T-helper 1 cell treated with Interleukin-12 subunit alpha and Interleukin-12 subunit beta and Interleukin-4 antibody, amounts not matched to agents 30 μg/mL and 1 μg/mL, for 36 hours (primary cell): ENCODE measurements at regions not wholly inside any gene's neighbourhood (a gene's known extent, or its start where the extent isn't known, plus 50 kb on each side); places are given as distances from the start of the nearest gene placed in this dataset.

Experiments
- H3K27ac Mint-ChIP-seq: one replicate; pipeline ENCODE4 v1.8.0; 2021; ENCODE audit warnings: mild to moderate bottlenecking, mixed read lengths
- H3K27me3 Mint-ChIP-seq: one replicate; pipeline ENCODE4 v1.8.0; 2021; ENCODE audit warnings: low read depth, mixed read lengths
- H3K36me3 Mint-ChIP-seq: one replicate; pipeline ENCODE4 v1.8.0; 2021; ENCODE audit warnings: low read depth, mixed read lengths
- H3K4me1 Mint-ChIP-seq: one replicate; pipeline ENCODE4 v1.8.0; 2021; ENCODE audit warnings: low read depth, mixed read lengths
- H3K4me3 Mint-ChIP-seq: one replicate; pipeline ENCODE4 v1.8.0; 2021; ENCODE audit warnings: mild to moderate bottlenecking, moderate library complexity, mixed read lengths
- H3K9me3 Mint-ChIP-seq: one replicate; pipeline ENCODE4 v1.8.0; 2021; ENCODE audit warnings: mixed read lengths

- Mint-ChIP-seq H3K4me3 (no peak overlapping the region), H3K4me1 (peaks cover 6% of the 10 kb centered on the region), H3K9me3 (no peaks in the 10 kb centered on the region), H3K27me3 (peaks cover 22% of the 10 kb centered on the region), H3K27ac (no peak overlapping the region), H3K36me3 (no peaks in the 10 kb centered on the region)
Observed at GRCh38 chr1:38536089-38536488, 323.5 kb downstream of the RRAGC start.

DNA sequence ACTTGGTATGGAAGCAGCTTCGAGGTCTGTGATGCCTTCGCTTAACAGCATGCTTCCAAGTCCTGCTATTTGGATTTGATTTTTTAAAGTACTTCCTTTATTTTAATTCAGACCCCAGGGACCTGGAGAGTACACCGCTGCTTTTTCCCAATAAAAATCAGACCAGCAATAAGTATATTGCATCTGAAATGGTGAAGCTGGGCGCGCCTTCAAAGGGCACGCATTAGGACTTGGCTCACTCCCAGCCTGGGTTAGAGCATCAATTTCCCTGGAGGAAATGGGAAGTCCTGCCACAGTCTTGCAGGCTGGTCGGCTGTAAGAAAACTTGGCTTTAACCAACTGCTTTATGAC is 325.1 kb downstream of the RRAGC start:
- Mint-ChIP-seq H3K27me3 (peaks cover 8% of the 10 kb centered on the region), H3K4me3 (no peak overlapping the region), H3K36me3 (no peaks in the 10 kb centered on the region), H3K27ac (no peak overlapping the region), H3K4me1 (peaks cover 6% of the 10 kb centered on the region), H3K9me3 (no peaks in the 10 kb centered on the region)

DNA sequence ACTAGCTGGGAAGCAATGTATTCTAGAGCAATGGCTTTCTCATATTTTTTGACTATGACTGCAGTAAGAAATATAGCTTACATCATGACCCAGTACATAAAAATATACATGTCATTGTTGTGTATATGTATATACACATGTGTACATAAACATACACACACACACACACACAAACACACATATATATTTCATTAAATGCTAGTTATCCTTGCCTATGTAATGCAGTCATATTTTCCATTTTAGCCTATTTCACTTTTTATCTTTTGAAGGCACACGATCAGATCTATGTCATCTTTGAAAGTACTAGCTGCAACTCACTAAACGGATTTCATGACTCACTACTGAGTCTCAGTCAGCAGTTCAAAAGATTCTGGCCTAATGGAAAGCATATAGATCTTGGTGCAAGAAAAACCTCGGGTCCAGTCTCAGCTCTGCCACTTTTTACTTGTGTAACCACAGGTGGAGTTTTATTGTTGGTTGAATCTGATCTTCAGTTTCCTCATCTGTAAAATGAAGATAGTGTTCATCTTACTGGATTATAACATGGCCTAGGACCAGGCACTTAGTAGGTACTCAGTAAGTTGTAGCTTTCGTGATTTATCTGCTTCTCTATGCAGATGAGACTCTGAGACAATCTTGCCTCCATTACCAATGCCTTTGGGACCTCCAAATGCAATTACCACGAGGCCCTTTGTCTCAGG is 325.6 kb downstream of the RRAGC start:
- peaks cover 6% of the 10 kb centered on the region for H3K4me1 Mint-ChIP-seq
- H3K27me3 Mint-ChIP-seq = peaks cover 7% of the 10 kb centered on the region
- H3K9me3 Mint-ChIP-seq = no peaks in the 10 kb centered on the region
- no peak overlapping the region for H3K4me3 Mint-ChIP-seq
- H3K36me3 Mint-ChIP-seq = no peaks in the 10 kb centered on the region
- H3K27ac Mint-ChIP-seq = no peak overlapping the region

GRCh38 chr1:38530957-38531356 is 328.6 kb downstream of the RRAGC start:
- Mint-ChIP-seq H3K9me3 (no peaks in the 10 kb centered on the region), H3K4me1 (peaks cover 20% of the 10 kb centered on the region), H3K27ac (no peak overlapping the region), H3K4me3 (no peak overlapping the region), H3K36me3 (no peaks in the 10 kb centered on the region), H3K27me3 (peaks cover 4% of the 10 kb centered on the region)

DNA sequence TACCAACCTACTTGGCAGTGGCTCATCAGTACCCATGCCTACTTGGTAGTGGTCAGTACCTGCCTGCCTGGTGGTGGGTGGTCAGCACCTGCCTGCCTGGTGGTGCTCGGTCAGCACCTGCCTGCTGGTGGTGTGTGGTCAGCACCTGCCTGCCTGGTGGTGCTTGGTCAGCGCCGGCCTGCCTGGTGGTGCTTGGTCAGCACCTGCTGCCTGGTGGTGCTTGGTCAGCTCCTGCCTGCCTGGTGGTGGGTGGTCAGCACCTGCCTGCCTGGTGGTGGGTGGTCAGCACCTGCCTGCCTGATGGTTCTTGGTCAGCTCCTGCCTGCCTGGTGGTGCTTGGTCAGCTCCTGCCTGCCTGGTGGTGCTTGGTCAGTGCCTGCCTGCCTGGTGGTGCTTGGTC is 329.6 kb downstream of the RRAGC start:
- H3K4me3 Mint-ChIP-seq = no peak overlapping the region
- H3K4me1 Mint-ChIP-seq = peaks cover 21% of the 10 kb centered on the region
- H3K36me3 Mint-ChIP-seq = no peaks in the 10 kb centered on the region
- no peak overlapping the region for H3K27ac Mint-ChIP-seq
- no peaks in the 10 kb centered on the region for H3K9me3 Mint-ChIP-seq
- H3K27me3 Mint-ChIP-seq = peaks cover 4% of the 10 kb centered on the region

DNA sequence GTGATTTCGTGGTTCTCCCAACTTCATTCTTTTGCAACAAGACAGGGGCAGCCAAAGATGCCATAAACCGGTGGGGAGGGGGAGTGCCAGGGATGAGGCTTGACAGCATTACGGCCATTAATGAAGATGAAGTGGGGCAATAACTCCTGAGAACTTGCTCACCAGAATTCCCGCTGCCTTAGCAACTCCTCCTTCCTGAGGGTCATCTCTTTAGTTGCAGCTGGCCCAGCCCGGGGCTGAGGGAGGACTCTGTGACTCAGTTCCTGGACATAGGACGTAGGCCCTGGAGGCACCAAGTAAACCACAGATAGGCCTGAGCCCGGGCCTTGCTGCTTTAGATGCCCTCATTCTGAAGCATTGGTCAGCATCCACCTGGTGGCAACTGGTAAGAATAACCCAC is 330.2 kb downstream of the RRAGC start:
- Mint-ChIP-seq H3K27ac (no peak overlapping the region), H3K36me3 (no peaks in the 10 kb centered on the region), H3K27me3 (peaks cover 5% of the 10 kb centered on the region), H3K9me3 (no peaks in the 10 kb centered on the region), H3K4me3 (no peak overlapping the region), H3K4me1 (peaks cover 21% of the 10 kb centered on the region)

DNA sequence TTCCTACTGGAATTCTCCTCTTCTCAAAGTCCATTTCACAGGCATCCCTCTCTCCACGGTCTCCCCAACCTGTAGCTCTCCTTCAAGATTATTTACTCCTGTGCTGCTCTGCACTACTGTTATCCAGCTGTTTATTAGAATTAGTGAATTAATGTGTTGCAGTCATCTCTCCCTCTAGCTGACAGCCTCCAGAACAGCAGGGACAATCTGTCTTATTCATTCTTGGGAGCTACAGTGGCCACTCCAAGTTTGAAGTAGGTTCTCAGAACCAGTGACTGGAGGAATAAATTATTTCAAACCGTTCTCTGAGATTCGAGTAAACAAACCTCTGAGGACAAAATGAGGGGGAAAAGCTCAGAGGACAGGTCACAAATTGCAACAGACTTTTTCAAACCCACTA is 330.9 kb downstream of the RRAGC start:
- Mint-ChIP-seq H3K4me1 (peaks cover 16% of the 10 kb centered on the region), H3K4me3 (no peak overlapping the region), H3K27me3 (peaks cover 10% of the 10 kb centered on the region), H3K27ac (no peak overlapping the region), H3K9me3 (no peaks in the 10 kb centered on the region), H3K36me3 (no peaks in the 10 kb centered on the region)

GRCh38 chr1:38527373-38527966 is 332.1 kb downstream of the RRAGC start:
- Mint-ChIP-seq H3K27me3 (peaks cover 16% of the 10 kb centered on the region), H3K27ac (peak overlapping the region; percentile 73)

GRCh38 chr1:38526046-38526445 is 333.5 kb downstream of the RRAGC start:
- no peaks in the 10 kb centered on the region for H3K36me3 Mint-ChIP-seq
- H3K4me3 Mint-ChIP-seq = no peak overlapping the region
- no peak overlapping the region for H3K27ac Mint-ChIP-seq
- peaks cover 16% of the 10 kb centered on the region for H3K27me3 Mint-ChIP-seq
- peaks cover 15% of the 10 kb centered on the region for H3K4me1 Mint-ChIP-seq
- H3K9me3 Mint-ChIP-seq = no peaks in the 10 kb centered on the region

More at GRCh38 chr1:38527373-38527966, 332.1 kb downstream of the RRAGC start:
- peaks cover 15% of the 10 kb centered on the region for H3K4me1 Mint-ChIP-seq
- peak overlapping the region; percentile 54 for H3K4me3 Mint-ChIP-seq
- H3K36me3 Mint-ChIP-seq = no peaks in the 10 kb centered on the region
- no peaks in the 10 kb centered on the region for H3K9me3 Mint-ChIP-seq

DNA sequence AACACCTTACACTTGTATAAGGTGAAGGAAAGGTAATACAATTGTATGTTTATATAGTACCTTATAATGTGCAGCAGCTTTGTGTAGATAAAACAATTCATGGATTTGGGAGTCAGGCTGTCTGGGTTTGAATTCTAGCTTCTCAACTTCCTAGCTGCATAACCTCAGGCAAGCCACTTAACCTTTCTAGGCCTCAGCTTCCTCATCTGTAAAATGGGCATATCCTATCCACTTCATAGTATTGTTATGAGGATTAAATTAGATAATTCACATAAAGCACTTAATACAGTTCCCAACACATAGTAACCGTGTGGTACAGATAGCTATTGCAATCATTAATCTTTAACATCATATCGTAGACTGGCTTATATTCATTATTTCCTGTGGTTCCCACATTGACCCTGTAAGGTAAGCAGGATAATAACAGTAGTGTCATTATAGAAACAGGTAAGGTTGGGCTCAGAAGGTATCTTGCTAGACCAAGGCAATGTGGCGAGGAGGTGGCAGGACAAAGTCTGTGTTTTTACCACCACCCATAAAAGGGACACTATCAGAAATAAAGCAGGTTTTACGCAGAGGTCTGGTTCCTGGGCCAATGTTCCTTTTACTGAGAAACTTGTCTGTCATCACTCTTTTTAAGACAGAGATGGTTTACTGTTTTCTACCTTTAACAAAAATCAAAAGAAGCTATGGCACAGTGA is 334.1 kb downstream of the RRAGC start:
- Mint-ChIP-seq H3K27ac (no peak overlapping the region), H3K4me3 (no peak overlapping the region), H3K36me3 (no peaks in the 10 kb centered on the region), H3K27me3 (peaks cover 16% of the 10 kb centered on the region), H3K9me3 (no peaks in the 10 kb centered on the region), H3K4me1 (peaks cover 15% of the 10 kb centered on the region)

- peaks cover 15% of the 10 kb centered on the region for H3K4me1 Mint-ChIP-seq
Observed at GRCh38 chr1:38524025-38524641, 335.4 kb downstream of the RRAGC start.

DNA sequence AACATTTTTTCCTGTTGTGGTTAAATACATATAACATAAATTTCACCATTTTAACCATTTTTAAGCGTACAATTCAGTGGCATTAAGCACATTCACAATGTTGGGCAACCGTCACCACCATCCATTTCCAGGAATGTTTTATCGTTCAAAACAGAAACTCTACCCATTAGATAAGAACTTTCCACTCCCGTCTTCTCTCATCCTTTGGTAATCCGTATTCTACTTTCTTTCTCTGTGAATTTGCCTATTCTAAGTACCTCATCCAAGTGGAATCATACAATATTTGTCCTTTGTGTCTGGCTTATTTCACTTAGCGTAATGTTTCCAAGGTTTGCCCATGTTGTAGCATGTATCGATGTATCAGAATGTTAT is 336.0 kb downstream of the RRAGC start:
- H3K27ac Mint-ChIP-seq = no peak overlapping the region
- no peak overlapping the region for H3K4me3 Mint-ChIP-seq
- H3K9me3 Mint-ChIP-seq = no peaks in the 10 kb centered on the region
- peaks cover 14% of the 10 kb centered on the region for H3K4me1 Mint-ChIP-seq
- H3K27me3 Mint-ChIP-seq = peaks cover 20% of the 10 kb centered on the region
- no peaks in the 10 kb centered on the region for H3K36me3 Mint-ChIP-seq

More at GRCh38 chr1:38524025-38524641, 335.4 kb downstream of the RRAGC start:
- H3K9me3 Mint-ChIP-seq = no peaks in the 10 kb centered on the region
- H3K27me3 Mint-ChIP-seq = peaks cover 19% of the 10 kb centered on the region
- no peaks in the 10 kb centered on the region for H3K36me3 Mint-ChIP-seq
- no peak overlapping the region for H3K27ac Mint-ChIP-seq
- no peak overlapping the region for H3K4me3 Mint-ChIP-seq

GRCh38 chr1:38522915-38523567 is 336.5 kb downstream of the RRAGC start:
- Mint-ChIP-seq H3K27ac (no peak overlapping the region), H3K4me1 (peaks cover 13% of the 10 kb centered on the region), H3K27me3 (peaks cover 20% of the 10 kb centered on the region), H3K36me3 (no peaks in the 10 kb centered on the region), H3K4me3 (no peak overlapping the region), H3K9me3 (no peaks in the 10 kb centered on the region)

DNA sequence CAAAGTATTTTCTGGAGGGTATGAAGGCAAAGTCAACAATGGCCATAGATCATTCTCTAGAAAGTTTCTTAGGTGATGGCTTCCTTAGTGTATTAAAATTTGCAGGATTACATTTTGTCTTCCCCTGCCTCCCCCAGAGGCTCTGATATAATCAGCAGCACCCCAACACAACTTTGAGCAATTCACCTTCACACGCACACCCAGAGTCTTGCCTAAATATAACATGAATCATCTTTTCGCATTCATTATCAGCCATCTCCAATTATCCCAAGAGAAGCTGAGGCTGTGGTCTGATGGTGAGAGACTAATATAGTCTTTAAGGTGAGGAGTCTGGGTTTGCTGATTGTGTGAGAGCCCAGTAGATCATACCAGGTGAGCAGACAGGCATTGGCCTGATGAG is 343.0 kb downstream of the RRAGC start:
- no peaks in the 10 kb centered on the region for H3K9me3 Mint-ChIP-seq
- H3K4me1 Mint-ChIP-seq = no peaks in the 10 kb centered on the region
- no peak overlapping the region for H3K4me3 Mint-ChIP-seq
- H3K36me3 Mint-ChIP-seq = no peaks in the 10 kb centered on the region
- no peak overlapping the region for H3K27ac Mint-ChIP-seq
- peaks cover 7% of the 10 kb centered on the region for H3K27me3 Mint-ChIP-seq
